Erythroblast (primary cell): ENCODE measurements at regions not wholly inside any gene's neighbourhood (a gene's known extent, or its start where the extent isn't known, plus 50 kb on each side); places are given as distances from the start of the nearest gene placed in this dataset.

Source experiments
- GATA1 ChIP-seq: IDR thresholded peaks from 2 replicates; pipeline ENCODE4 v1.6.1; 2011; ENCODE audit warnings: low read depth, mild to moderate bottlenecking, control low read depth, low read length, moderate library complexity
- POLR2A ChIP-seq: IDR thresholded peaks from 2 replicates; pipeline ENCODE4 v1.6.1; 2011; ENCODE audit warnings: mild to moderate bottlenecking, low read length

DNA sequence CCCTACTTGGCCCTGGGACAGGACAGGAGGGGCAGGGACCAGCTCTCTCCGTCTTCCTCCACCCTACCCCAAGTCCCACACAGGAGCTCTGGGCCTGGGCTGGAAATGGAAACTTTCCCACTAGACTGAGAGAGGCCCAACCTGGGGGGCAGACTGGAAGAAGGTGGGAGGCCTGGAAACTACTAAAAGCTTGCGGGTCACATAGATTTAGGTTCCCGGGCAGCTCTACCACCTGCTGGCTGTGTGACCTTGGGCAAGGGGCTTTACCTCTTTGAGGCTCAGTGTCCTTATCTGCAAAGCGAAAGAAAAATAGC lies 49.9 kb upstream of the CCDC174 start:
- TF ChIP-seq POLR2A (no peak), GATA1 (no peak)
